ENCODE measurements at regions not wholly inside any gene's neighbourhood (a gene's known extent, or its start where the extent isn't known, plus 50 kb on each side); places are given as distances from the start of the nearest gene placed in this dataset.

DNA sequence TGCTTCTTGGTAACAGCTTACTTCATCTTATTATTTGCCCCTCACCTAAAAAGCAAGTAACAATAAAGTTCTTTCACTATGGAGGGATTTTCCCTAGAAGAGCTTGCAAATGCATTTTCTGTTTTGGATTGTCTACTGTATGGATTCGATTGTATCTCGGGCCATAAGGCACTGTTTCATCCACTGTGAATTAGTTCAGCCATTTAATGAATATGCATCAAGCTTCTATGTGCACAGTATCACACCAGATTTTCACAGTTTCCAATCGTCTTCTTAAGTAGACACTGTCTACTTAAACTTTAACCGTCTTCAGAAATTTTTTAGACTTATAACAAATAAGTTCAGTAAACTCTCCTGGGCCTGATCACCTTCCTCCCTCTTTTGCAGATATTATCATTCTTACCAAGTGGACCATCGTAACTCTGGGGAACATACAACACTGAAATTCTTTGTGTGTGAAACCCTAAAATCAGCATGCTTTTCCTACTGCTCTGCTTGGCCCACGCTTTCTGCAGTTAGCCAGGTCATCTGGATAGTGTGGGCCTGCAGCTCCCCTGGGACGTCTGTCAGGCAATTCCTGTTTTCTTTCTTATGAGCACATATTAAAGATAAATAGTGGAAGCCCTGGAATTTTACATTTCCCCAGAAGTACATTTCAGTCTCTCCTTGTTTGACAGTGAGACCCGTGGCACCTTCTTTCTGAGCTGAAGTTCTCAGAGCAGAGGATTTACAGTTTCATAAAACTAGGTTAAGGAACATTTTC lies 136.5 kb upstream of the PDE10A start:
- TF ChIP-seq, protein P1, sequence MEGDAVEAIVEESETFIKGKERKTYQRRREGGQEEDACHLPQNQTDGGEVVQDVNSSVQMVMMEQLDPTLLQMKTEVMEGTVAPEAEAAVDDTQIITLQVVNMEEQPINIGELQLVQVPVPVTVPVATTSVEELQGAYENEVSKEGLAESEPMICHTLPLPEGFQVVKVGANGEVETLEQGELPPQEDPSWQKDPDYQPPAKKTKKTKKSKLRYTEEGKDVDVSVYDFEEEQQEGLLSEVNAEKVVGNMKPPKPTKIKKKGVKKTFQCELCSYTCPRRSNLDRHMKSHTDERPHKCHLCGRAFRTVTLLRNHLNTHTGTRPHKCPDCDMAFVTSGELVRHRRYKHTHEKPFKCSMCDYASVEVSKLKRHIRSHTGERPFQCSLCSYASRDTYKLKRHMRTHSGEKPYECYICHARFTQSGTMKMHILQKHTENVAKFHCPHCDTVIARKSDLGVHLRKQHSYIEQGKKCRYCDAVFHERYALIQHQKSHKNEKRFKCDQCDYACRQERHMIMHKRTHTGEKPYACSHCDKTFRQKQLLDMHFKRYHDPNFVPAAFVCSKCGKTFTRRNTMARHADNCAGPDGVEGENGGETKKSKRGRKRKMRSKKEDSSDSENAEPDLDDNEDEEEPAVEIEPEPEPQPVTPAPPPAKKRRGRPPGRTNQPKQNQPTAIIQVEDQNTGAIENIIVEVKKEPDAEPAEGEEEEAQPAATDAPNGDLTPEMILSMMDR (IDR thresholded peaks at IDR 0.05; ENCODE audit: extremely low read depth in 1 of 2, insufficient read depth in 1 of 2, low read depth in 1 of 2, low read length in 2 of 2): no peak
- TF ChIP-seq POLR2A (IDR thresholded peaks at IDR 0.05; ENCODE audit: low read depth, low read length): no peak

All from endothelial cell of umbilical vein (primary cell).